ENCODE measurements at regions not wholly inside any gene's neighbourhood (a gene's known extent, or its start where the extent isn't known, plus 50 kb on each side); places are given as distances from the start of the nearest gene placed in this dataset.

GRCh38 chr15:96619174-96619573, 288.7 kb downstream of the NR2F2 start:
- intact Hi-C loops (cut with DNase I; ENCODE audit: low total_unique reads) (no loop called here), in situ Hi-C loops (cut with MboI; ENCODE audit: low sequenced_read_pairs in 4 of 4) (no loop called here)
- Histone ChIP-seq H3K27me3 (peaks cover 0 to 7% (median 0%) of the 10 kb centered on the region in 3 donors), H3K27ac (no peak overlapping the region), H3K36me3 (no peaks in the 10 kb centered on the region), H3K9me3 (no peaks in the 10 kb centered on the region), H3K4me1 (no peaks in the 10 kb centered on the region), H3K4me3 (no peak overlapping the region)
- no peak for TF ChIP-seq POLR2A (IDR thresholded peaks at IDR 0.05)
- TF ChIP-seq CTCF (IDR thresholded peaks at IDR 0.05 in 4 of 5, conservative IDR thresholded peaks at IDR 0.05 in 1 of 5) = no peak
- ATAC-seq (no peak), DNase-seq (no peak)

- no peak overlapping the region for H3K27ac ChIP-seq
- no peaks in the 10 kb centered on the region for H3K4me1 ChIP-seq
- ATAC-seq (no peak), DNase-seq (no peak)
- H3K36me3 ChIP-seq = no peaks in the 10 kb centered on the region
- peaks cover 0 to 7% (median 0%) of the 10 kb centered on the region in 3 donors for H3K27me3 ChIP-seq
- intact Hi-C loops (cut with DNase I; ENCODE audit: low total_unique reads) = no loop called here
- no peak overlapping the region for H3K4me3 ChIP-seq
- TF ChIP-seq CTCF (IDR thresholded peaks at IDR 0.05 in 4 of 5, conservative IDR thresholded peaks at IDR 0.05 in 1 of 5) (no peak), POLR2A (IDR thresholded peaks at IDR 0.05) (no peak)
- no peaks in the 10 kb centered on the region for H3K9me3 ChIP-seq
- in situ Hi-C loops (cut with MboI; ENCODE audit: low sequenced_read_pairs in 4 of 4) = no loop called here
These were observed 292.2 kb downstream of the NR2F2 start for GRCh38 chr15:96622714-96623113.

GRCh38 chr15:96625256-96625655, 294.8 kb downstream of the NR2F2 start:
- Histone ChIP-seq H3K27ac (no peak overlapping the region), H3K4me3 (no peak overlapping the region), H3K36me3 (no peaks in the 10 kb centered on the region), H3K4me1 (peaks cover 0 to 5% of the 10 kb centered on the region in 2 donors), H3K9me3 (no peaks in the 10 kb centered on the region), H3K27me3 (no peaks in the 10 kb centered on the region)
- in situ Hi-C loops (cut with MboI; ENCODE audit: low sequenced_read_pairs in 4 of 4) = no loop called here
- no peak for ATAC-seq
- DNase-seq = no peak
- intact Hi-C loops (cut with DNase I; ENCODE audit: low total_unique reads) = no loop called here
- no peak for TF ChIP-seq CTCF (IDR thresholded peaks at IDR 0.05 in 4 of 5, conservative IDR thresholded peaks at IDR 0.05 in 1 of 5)
- no peak for TF ChIP-seq POLR2A (IDR thresholded peaks at IDR 0.05)

GRCh38 chr15:96627031-96627568, 296.6 kb downstream of the NR2F2 start:
- no peaks in the 10 kb centered on the region for H3K36me3 ChIP-seq
- no peaks in the 10 kb centered on the region for H3K27me3 ChIP-seq
- peaks cover 0 to 5% of the 10 kb centered on the region in 2 donors for H3K4me1 ChIP-seq
- H3K4me3 ChIP-seq = no peak overlapping the region
- DNase-seq = no peak
- in situ Hi-C loops (cut with MboI; ENCODE audit: low sequenced_read_pairs in 4 of 4) (no loop called here), intact Hi-C loops (cut with DNase I; ENCODE audit: low total_unique reads) (no loop called here)
- H3K27ac ChIP-seq = no peak overlapping the region
- ATAC-seq = no peak
- TF ChIP-seq POLR2A (IDR thresholded peaks at IDR 0.05) = no peak
- TF ChIP-seq CTCF (IDR thresholded peaks at IDR 0.05 in 4 of 5, conservative IDR thresholded peaks at IDR 0.05 in 1 of 5) = no peak
- no peaks in the 10 kb centered on the region for H3K9me3 ChIP-seq

GRCh38 chr15:96629511-96629910, 299.0 kb downstream of the NR2F2 start:
- H3K4me1 ChIP-seq = peaks cover 0 to 5% of the 10 kb centered on the region in 2 donors
- H3K4me3 ChIP-seq = no peak overlapping the region
- TF ChIP-seq CTCF (IDR thresholded peaks at IDR 0.05 in 4 of 5, conservative IDR thresholded peaks at IDR 0.05 in 1 of 5) (no peak), POLR2A (IDR thresholded peaks at IDR 0.05) (no peak)
- H3K27ac ChIP-seq = no peak overlapping the region
- no peaks in the 10 kb centered on the region for H3K36me3 ChIP-seq
- no peak for DNase-seq
- intact Hi-C loops (cut with DNase I; ENCODE audit: low total_unique reads) (no loop called here), in situ Hi-C loops (cut with MboI; ENCODE audit: low sequenced_read_pairs in 4 of 4) (no loop called here)
- no peaks in the 10 kb centered on the region for H3K9me3 ChIP-seq
- H3K27me3 ChIP-seq = no peaks in the 10 kb centered on the region
- ATAC-seq = no peak

All from gastrocnemius medialis (tissue), 4 donors.